ENCODE measurements at regions not wholly inside any gene's neighbourhood (a gene's known extent, or its start where the extent isn't known, plus 50 kb on each side); places are given as distances from the start of the nearest gene placed in this dataset.
"Not testable (repeated sequence)": the region's sequence is repeated elsewhere in the genome, so short reads cannot be mapped to it uniquely, and the experiment has no call there.

DNA sequence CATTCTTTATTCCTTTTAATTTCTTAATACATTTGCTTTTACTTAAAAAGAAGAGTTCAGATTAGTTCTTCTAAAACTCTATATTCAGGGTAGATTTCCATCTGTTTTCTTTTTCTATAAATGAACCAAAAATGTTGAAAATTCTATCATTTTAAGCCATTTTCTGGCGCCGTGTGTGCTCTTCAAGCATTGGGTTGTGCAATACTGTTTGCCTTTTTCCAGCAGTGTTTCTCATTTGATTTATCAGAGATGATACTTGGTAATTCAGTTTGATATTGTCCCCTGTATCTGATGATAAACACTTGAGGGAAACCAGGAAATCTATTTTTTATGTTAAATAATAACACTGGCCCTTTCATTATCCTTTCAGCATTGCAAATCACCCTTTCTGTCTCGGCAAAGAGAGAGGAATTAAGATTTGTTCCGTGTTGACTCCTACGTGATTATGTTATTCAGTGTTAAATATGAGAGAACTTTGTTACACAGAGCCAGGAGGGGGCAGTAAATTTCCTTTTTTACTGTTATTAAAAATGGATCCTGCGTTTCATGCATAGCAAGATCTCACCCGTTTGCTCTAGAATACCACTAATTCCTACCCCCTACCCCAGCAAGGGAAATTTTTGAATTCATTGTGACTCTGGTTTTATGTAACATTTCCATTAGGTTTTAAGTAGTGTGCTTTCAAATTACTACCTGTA, 606.9 kb upstream of the RBFOX1 start:
- DNase-seq (ENCODE audit: low read depth in 2 of 2) = peak in 1 of 2 donors; percentile 1
- no peak overlapping the region for H3K4me3 ChIP-seq (replicated peaks in 1 of 2; ENCODE audit: low read depth in 2 of 2, low read length in 2 of 2)
- TF ChIP-seq, protein P1, sequence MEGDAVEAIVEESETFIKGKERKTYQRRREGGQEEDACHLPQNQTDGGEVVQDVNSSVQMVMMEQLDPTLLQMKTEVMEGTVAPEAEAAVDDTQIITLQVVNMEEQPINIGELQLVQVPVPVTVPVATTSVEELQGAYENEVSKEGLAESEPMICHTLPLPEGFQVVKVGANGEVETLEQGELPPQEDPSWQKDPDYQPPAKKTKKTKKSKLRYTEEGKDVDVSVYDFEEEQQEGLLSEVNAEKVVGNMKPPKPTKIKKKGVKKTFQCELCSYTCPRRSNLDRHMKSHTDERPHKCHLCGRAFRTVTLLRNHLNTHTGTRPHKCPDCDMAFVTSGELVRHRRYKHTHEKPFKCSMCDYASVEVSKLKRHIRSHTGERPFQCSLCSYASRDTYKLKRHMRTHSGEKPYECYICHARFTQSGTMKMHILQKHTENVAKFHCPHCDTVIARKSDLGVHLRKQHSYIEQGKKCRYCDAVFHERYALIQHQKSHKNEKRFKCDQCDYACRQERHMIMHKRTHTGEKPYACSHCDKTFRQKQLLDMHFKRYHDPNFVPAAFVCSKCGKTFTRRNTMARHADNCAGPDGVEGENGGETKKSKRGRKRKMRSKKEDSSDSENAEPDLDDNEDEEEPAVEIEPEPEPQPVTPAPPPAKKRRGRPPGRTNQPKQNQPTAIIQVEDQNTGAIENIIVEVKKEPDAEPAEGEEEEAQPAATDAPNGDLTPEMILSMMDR (IDR thresholded peaks at IDR 0.05; ENCODE audit: low read depth, low read length) = no peak

DNA sequence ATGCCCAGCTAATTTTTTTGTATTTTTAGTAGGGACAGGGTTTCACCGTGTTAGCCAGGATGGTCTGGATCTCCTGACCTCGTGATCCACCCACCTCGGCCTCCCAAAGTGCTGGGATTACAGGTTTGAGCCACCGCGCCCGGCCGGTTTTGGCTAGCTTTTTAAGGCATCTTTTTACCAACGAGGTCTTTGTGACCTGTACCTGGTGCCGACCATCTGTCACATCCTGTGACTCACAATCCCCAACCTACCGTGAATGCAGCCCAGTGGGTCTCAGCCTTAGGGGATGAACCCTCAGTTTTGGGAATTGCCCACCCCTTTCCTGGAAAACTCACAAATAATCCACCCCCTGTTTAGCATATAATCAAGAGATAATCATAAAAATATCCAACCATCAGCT, 607.4 kb upstream of the RBFOX1 start:
- not testable (repeated sequence) for DNase-seq (ENCODE audit: low read depth in 2 of 2); H3K4me3 ChIP-seq (replicated peaks in 1 of 2; ENCODE audit: low read depth in 2 of 2, low read length in 2 of 2)

DNA sequence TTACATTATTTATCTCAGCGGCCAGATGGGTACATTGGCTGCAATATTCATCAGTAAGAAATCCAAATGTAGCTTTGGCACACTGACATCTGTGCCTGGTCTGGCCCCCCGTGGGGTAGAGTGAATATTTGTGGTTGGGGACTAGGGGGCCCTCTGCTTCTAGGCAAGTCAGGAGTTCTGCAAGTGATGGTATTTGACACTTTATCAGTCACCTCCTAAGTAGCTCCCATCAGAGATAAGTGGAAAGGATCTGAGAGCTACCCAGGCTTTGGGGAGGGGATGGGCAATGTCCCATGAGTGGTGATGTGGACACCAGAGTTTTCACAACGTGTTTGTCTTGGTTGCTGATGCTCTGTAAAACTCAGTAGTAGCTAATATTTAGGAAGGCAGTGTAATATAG, 609.9 kb upstream of the RBFOX1 start:
- TF ChIP-seq, protein P1 (IDR thresholded peaks at IDR 0.05; ENCODE audit: low read depth, low read length) = no peak
- no peak overlapping the region for H3K4me3 ChIP-seq (replicated peaks in 1 of 2; ENCODE audit: low read depth in 2 of 2, low read length in 2 of 2)
- no peak for DNase-seq (ENCODE audit: low read depth in 2 of 2)

DNA sequence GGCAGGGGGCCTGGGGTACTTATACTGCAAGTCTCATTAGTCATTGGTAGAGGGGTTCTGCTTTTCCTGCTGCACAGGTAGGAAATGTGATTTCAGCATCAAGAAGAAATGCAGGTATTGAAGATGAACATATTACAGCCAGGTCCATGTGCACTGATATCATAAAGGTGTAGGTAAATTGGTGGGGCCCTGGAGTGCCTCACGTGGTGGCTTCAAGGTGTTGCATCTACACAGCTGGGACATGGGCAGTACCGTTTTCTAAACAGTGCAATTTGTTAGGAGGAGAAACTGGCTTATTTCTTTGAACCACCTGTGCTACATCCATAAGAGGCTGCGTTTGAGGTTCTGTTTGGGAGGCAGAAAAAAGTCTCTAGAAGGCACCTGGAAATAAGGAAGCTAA, 618.1 kb upstream of the RBFOX1 start:
- DNase-seq (ENCODE audit: low read depth in 2 of 2) = no peak
- TF ChIP-seq, protein P1 (IDR thresholded peaks at IDR 0.05; ENCODE audit: low read depth, low read length) = no peak
- no peak overlapping the region for H3K4me3 ChIP-seq (replicated peaks in 1 of 2; ENCODE audit: low read depth in 2 of 2, low read length in 2 of 2)

DNA sequence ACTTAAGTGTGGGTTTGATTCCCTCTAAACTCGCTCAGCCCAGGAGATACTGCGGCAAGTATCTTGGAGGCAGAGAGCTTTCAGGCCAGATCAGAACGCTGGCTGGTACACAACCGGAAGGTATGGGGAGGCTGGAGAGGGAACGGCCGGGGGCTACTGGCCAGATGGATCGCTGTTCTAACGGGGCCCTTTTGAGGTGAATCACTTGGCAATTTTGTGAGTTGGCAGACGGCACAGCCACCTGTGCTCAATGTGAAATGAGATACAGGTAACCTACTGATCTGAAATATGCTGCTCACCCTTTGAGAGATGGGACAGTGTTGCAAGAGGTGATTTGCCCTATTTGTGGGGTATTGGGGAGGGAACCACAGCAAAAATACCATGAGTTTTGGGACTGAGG, 622.9 kb upstream of the RBFOX1 start:
- no peak overlapping the region for H3K4me3 ChIP-seq (replicated peaks in 1 of 2; ENCODE audit: low read depth in 2 of 2, low read length in 2 of 2)
- TF ChIP-seq, protein P1 (IDR thresholded peaks at IDR 0.05; ENCODE audit: low read depth, low read length) = no peak
- no peak for DNase-seq (ENCODE audit: low read depth in 2 of 2)

DNA sequence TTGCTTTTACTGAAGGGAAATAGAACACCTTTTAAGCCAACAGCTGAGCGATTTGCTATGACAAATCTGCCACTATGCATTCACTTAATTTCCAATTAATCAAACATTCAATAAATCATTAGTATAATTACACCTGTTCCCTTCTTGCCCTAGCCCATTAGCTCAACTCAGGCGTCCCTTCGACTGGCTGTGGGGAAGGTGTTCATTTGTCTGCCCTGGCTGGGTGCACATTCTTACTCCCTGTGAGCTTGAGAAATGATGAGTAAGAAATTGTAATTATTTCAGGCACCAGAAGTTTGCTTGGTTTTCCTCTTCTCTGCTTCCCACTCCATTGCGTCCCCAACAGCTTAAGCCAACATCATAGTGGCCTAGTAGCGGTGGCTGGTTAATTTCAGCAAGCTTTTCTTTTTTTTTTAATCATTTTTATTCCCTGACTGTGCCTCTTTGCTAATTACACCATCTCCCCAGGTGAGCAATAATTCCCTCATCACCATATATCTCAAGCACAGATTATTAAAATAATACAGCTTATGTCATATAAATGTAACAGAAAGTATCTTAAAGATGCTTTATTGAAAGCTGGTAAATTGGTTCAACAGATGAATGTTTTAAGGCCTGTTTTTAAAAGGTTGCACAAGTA, 623.9 kb upstream of the RBFOX1 start:
- DNase-seq (ENCODE audit: low read depth in 2 of 2) = no peak
- TF ChIP-seq, protein P1 (IDR thresholded peaks at IDR 0.05; ENCODE audit: low read depth, low read length) = no peak
- no peak overlapping the region for H3K4me3 ChIP-seq (replicated peaks in 1 of 2; ENCODE audit: low read depth in 2 of 2, low read length in 2 of 2)

DNA sequence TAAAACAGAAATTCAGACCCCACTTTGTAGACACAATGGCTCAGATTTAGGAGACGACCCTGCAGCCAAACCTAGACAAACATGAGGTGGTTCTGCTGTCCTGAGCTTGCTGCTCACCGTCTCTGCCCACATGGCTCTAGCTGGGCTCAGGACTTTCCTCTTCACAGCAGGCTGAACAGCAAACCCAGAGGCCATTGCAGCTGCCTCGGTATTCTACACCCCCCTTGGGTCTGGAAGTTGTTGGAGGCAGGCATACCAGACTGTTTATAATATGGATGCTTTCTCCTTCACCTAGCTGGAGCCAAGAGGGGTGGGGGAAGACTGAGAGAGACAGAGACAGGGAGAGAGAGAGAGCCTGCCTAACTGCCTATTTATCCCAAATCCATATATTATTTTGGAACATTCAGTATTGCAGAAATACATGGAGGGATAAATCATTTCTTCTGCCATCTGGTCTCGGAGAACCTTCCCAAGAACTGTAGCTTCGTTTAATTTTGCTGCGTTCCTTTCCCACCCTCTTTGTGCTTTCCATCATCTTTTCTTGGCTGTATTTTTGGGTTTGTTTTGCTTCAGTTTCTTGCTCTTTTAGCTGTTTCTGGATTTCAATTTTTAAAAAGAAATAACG, 628.2 kb upstream of the RBFOX1 start:
- TF ChIP-seq, protein P1 (IDR thresholded peaks at IDR 0.05; ENCODE audit: low read depth, low read length) = no peak
- H3K4me3 ChIP-seq (replicated peaks in 1 of 2; ENCODE audit: low read depth in 2 of 2, low read length in 2 of 2) = no peak overlapping the region
- DNase-seq (ENCODE audit: low read depth in 2 of 2) = no peak
